ENCODE measurements at regions not wholly inside any gene's neighbourhood (a gene's known extent, or its start where the extent isn't known, plus 50 kb on each side); places are given as distances from the start of the nearest gene placed in this dataset.

DNA sequence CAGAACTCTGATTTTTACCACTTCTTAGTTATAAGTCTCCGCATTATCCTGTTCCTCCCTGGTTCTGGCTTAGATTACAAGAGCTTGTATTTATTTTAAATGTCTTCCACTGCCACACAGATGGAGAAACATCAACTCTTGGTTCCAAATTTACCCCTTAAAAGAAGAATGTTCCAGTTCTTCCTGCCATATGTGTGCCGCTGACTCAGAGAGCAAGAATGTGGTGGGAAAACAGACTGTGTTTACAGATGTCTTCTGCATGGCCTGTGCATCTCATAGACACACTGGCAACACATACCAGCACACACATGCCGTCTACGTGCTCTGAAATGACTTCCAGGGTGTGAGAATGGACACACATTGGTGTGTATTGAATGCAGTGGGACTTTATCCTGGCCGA lies 383.0 kb downstream of the LRIG3 start:
- H3K27me3 Mint-ChIP-seq, result no peaks in the 10 kb centered on the region
- ChIA-PET POLR2A (no interaction called here), CTCF (no interaction called here)
- H4K20me1 ChIP-seq (ENCODE audit: control insufficient read depth, insufficient read depth, low read length, poor library complexity, severe bottlenecking), result no peaks in the 10 kb centered on the region
- H3K9me3 ChIP-seq (ENCODE audit: control extremely low read depth in 1 of 3, control insufficient read depth in 2 of 3, insufficient read depth in 1 of 3, low read length in 2 of 3), result peaks cover 0 to 3% (median 0%) of the 10 kb centered on the region in 3 donors
- no peak overlapping the region for H3K27ac ChIP-seq (ENCODE audit: low read length in 2 of 2)
- H3K9me3 Mint-ChIP-seq (ENCODE audit: insufficient read depth), result no peaks in the 10 kb centered on the region
- no peaks in the 10 kb centered on the region for H3K79me2 ChIP-seq (ENCODE audit: control insufficient read depth, insufficient read depth, low read length)
- H3K4me3 ChIP-seq (ENCODE audit: control extremely low read depth in 1 of 5, extremely low read depth in 1 of 5, insufficient read depth in 1 of 5, low read depth in 2 of 5, low read length in 4 of 5), result no peak overlapping the region
- no peaks in the 10 kb centered on the region for H3K4me1 Mint-ChIP-seq
- no peak overlapping the region for H3K9ac ChIP-seq (ENCODE audit: low read length)
- no peak overlapping the region for H3K4me2 ChIP-seq (replicated peaks; ENCODE audit: low read depth, low read length, poor library complexity, severe bottlenecking)
- no peaks in the 10 kb centered on the region for H3K4me1 ChIP-seq (ENCODE audit: control insufficient read depth in 2 of 2, insufficient read depth in 2 of 2, low read length in 2 of 2)
- TF ChIP-seq, protein P1, sequence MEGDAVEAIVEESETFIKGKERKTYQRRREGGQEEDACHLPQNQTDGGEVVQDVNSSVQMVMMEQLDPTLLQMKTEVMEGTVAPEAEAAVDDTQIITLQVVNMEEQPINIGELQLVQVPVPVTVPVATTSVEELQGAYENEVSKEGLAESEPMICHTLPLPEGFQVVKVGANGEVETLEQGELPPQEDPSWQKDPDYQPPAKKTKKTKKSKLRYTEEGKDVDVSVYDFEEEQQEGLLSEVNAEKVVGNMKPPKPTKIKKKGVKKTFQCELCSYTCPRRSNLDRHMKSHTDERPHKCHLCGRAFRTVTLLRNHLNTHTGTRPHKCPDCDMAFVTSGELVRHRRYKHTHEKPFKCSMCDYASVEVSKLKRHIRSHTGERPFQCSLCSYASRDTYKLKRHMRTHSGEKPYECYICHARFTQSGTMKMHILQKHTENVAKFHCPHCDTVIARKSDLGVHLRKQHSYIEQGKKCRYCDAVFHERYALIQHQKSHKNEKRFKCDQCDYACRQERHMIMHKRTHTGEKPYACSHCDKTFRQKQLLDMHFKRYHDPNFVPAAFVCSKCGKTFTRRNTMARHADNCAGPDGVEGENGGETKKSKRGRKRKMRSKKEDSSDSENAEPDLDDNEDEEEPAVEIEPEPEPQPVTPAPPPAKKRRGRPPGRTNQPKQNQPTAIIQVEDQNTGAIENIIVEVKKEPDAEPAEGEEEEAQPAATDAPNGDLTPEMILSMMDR (IDR thresholded peaks at IDR 0.05), result no peak
- TF ChIP-seq EZH2 (IDR thresholded peaks at IDR 0.05; ENCODE audit: borderline replicate concordance, insufficient read depth, low read depth, low read length, poor library complexity, severe bottlenecking), result no peak
- H3K27ac Mint-ChIP-seq, result no peak overlapping the region
- no peaks in the 10 kb centered on the region for H3K27me3 ChIP-seq (replicated peaks in 1 of 4; ENCODE audit: control extremely low read depth in 1 of 4, control insufficient read depth in 3 of 4, insufficient read depth in 4 of 4, low read length in 3 of 4)
- WGBS (ENCODE audit: insufficient coverage), result no CpG with 5 or more reads among the region's 5 CpGs
- intact Hi-C loops (cut with micrococcal nuclease), result no loop called here
- no peak for DNase-seq
- H3K36me3 ChIP-seq (replicated peaks in 1 of 2; ENCODE audit: control extremely low read depth in 1 of 2, control insufficient read depth in 1 of 2, extremely low read depth in 1 of 2, insufficient read depth in 2 of 2, low read length in 1 of 2), result no peaks in the 10 kb centered on the region
- ATAC-seq (ENCODE audit: low read depth), result no peak
- H2AFZ ChIP-seq (ENCODE audit: insufficient read depth, low read depth, low read length, poor library complexity, severe bottlenecking), result no peak overlapping the region
- no peak overlapping the region for H3K4me3 Mint-ChIP-seq

DNA sequence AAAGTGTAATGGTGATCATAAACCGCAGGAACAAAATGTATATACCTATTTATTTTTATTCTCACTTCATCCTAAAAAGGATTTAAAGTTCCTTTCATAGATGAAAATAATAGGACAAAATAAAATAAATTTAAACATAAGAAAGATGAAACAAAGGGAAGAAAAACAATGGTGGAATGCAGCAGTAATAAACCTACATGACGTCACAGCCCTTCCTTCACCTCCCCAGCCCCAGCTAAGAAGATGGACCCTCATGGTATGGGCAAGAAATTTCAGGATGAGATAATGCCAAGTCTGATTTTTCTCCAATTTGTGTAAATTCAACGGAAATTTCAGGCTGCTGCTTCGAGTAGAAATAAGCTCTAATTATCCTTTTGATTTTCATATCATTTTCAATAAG lies 381.0 kb downstream of the LRIG3 start:
- TF ChIP-seq EZH2 (IDR thresholded peaks at IDR 0.05; ENCODE audit: borderline replicate concordance, insufficient read depth, low read depth, low read length, poor library complexity, severe bottlenecking), result no peak
- TF ChIP-seq, protein P1 (IDR thresholded peaks at IDR 0.05), result no peak
- intact Hi-C loops (cut with micrococcal nuclease), result no loop called here
- H3K4me1 Mint-ChIP-seq, result no peaks in the 10 kb centered on the region
- ChIA-PET CTCF (no interaction called here), POLR2A (no interaction called here)
- H3K9me3 Mint-ChIP-seq (ENCODE audit: insufficient read depth), result no peaks in the 10 kb centered on the region
- H3K27ac Mint-ChIP-seq, result no peak overlapping the region
- no peaks in the 10 kb centered on the region for H4K20me1 ChIP-seq (ENCODE audit: control insufficient read depth, insufficient read depth, low read length, poor library complexity, severe bottlenecking)
- no peak overlapping the region for H3K4me3 ChIP-seq (ENCODE audit: control extremely low read depth in 1 of 5, extremely low read depth in 1 of 5, insufficient read depth in 1 of 5, low read depth in 2 of 5, low read length in 4 of 5)
- H3K36me3 ChIP-seq (replicated peaks in 1 of 2; ENCODE audit: control extremely low read depth in 1 of 2, control insufficient read depth in 1 of 2, extremely low read depth in 1 of 2, insufficient read depth in 2 of 2, low read length in 1 of 2), result no peaks in the 10 kb centered on the region
- no peaks in the 10 kb centered on the region for H3K4me1 ChIP-seq (ENCODE audit: control insufficient read depth in 2 of 2, insufficient read depth in 2 of 2, low read length in 2 of 2)
- H3K9me3 ChIP-seq (ENCODE audit: control extremely low read depth in 1 of 3, control insufficient read depth in 2 of 3, insufficient read depth in 1 of 3, low read length in 2 of 3), result peaks cover 0 to 3% (median 0%) of the 10 kb centered on the region in 3 donors
- no peaks in the 10 kb centered on the region for H3K79me2 ChIP-seq (ENCODE audit: control insufficient read depth, insufficient read depth, low read length)
- H3K4me2 ChIP-seq (replicated peaks; ENCODE audit: low read depth, low read length, poor library complexity, severe bottlenecking), result no peak overlapping the region
- ATAC-seq (ENCODE audit: low read depth), result no peak
- H3K27me3 Mint-ChIP-seq, result no peaks in the 10 kb centered on the region
- H3K27me3 ChIP-seq (replicated peaks in 1 of 4; ENCODE audit: control extremely low read depth in 1 of 4, control insufficient read depth in 3 of 4, insufficient read depth in 4 of 4, low read length in 3 of 4), result no peaks in the 10 kb centered on the region
- DNase-seq, result no peak
- no peak overlapping the region for H2AFZ ChIP-seq (ENCODE audit: insufficient read depth, low read depth, low read length, poor library complexity, severe bottlenecking)
- H3K9ac ChIP-seq (ENCODE audit: low read length), result no peak overlapping the region
- WGBS (ENCODE audit: insufficient coverage), result 79% methylated on average over 2 of the region's 4 CpGs
- no peak overlapping the region for H3K27ac ChIP-seq (ENCODE audit: low read length in 2 of 2)
- no peak overlapping the region for H3K4me3 Mint-ChIP-seq

Data from B cell (primary cell).